Mammary epithelial cell (primary cell): ENCODE measurements at regions not wholly inside any gene's neighbourhood (a gene's known extent, or its start where the extent isn't known, plus 50 kb on each side); places are given as distances from the start of the nearest gene placed in this dataset.

Source experiments
- EZH2 ChIP-seq: IDR thresholded peaks from 2 replicates; pipeline ENCODE4 v1.6.1; 2012; ENCODE audit warnings: low read length, inconsistent platforms, borderline replicate concordance
- TF ChIP-seq, protein P1 (sequence below), 2 donors: IDR thresholded peaks in 1 of 2; conservative IDR thresholded peaks in 1 of 2; 2 replicates each; pipeline ENCODE4 v1.5.1; 2011 to 2012; ENCODE audit warnings: inconsistent platforms in 2 of 2, low read length in 2 of 2, mild to moderate bottlenecking in 2 of 2, control low read depth in 1 of 2, low read depth in 1 of 2; ENCODE audit not compliant: insufficient read depth in 1 of 2; ENCODE audit errors: extremely low read depth in 1 of 2

DNA sequence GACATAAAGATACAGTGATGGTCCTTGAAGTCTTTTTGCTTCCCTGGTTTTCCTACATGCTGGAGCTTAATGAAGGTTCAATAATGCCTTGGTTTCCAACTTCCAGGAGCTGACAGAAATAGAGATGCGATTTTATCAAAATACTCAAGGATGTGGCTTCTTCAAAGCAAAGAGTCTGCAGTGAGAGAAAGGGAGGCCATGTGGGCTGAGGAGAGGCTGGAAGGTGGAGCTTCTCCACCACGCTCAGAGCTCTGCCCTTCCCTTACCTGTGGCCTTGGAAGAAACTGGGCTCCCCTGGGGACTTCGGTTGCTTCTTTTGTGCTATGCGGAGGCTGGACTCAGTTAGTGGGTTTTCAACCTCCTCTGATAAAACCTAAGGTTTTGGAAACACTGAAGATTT lies 175.0 kb upstream of the APCDD1 start:
- no peak for TF ChIP-seq EZH2
- TF ChIP-seq, protein P1, sequence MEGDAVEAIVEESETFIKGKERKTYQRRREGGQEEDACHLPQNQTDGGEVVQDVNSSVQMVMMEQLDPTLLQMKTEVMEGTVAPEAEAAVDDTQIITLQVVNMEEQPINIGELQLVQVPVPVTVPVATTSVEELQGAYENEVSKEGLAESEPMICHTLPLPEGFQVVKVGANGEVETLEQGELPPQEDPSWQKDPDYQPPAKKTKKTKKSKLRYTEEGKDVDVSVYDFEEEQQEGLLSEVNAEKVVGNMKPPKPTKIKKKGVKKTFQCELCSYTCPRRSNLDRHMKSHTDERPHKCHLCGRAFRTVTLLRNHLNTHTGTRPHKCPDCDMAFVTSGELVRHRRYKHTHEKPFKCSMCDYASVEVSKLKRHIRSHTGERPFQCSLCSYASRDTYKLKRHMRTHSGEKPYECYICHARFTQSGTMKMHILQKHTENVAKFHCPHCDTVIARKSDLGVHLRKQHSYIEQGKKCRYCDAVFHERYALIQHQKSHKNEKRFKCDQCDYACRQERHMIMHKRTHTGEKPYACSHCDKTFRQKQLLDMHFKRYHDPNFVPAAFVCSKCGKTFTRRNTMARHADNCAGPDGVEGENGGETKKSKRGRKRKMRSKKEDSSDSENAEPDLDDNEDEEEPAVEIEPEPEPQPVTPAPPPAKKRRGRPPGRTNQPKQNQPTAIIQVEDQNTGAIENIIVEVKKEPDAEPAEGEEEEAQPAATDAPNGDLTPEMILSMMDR (conservative IDR thresholded peaks at IDR 0.05 in 1 of 2, IDR thresholded peaks at IDR 0.05 in 1 of 2; ENCODE audit: extremely low read depth in 1 of 2, insufficient read depth in 1 of 2, low read depth in 1 of 2, low read length in 2 of 2): no peak
